ENCODE measurements at regions not wholly inside any gene's neighbourhood (a gene's known extent, or its start where the extent isn't known, plus 50 kb on each side); places are given as distances from the start of the nearest gene placed in this dataset.

GRCh38 chr1:234776876-234777855 is 167.2 kb upstream of the IRF2BP2 start (continued):
- TF ChIP-seq, protein P1, sequence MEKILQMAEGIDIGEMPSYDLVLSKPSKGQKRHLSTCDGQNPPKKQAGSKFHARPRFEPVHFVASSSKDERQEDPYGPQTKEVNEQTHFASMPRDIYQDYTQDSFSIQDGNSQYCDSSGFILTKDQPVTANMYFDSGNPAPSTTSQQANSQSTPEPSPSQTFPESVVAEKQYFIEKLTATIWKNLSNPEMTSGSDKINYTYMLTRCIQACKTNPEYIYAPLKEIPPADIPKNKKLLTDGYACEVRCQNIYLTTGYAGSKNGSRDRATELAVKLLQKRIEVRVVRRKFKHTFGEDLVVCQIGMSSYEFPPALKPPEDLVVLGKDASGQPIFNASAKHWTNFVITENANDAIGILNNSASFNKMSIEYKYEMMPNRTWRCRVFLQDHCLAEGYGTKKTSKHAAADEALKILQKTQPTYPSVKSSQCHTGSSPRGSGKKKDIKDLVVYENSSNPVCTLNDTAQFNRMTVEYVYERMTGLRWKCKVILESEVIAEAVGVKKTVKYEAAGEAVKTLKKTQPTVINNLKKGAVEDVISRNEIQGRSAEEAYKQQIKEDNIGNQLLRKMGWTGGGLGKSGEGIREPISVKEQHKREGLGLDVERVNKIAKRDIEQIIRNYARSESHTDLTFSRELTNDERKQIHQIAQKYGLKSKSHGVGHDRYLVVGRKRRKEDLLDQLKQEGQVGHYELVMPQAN (IDR thresholded peaks at IDR 0.05; ENCODE audit: borderline replicate concordance), result no peak
- TF ChIP-seq CBFA2T2 (conservative IDR thresholded peaks at IDR 0.05) (no peak), MTA1 (IDR thresholded peaks at IDR 0.05; ENCODE audit: borderline replicate concordance) (0 out of 2 replicates have a peak, but pooled peaks have one; percentile 50), ZBTB33 (CRISPR knock-in tag; IDR thresholded peaks at IDR 0.05) (no peak), KDM4B (IDR thresholded peaks at IDR 0.05; ENCODE audit: borderline replicate concordance in 2 of 2, low read depth in 1 of 2) (0 out of 4 replicates have a peak, but pooled peaks of 1 of the 2 experiments have one; percentile 34), CUX1 (CRISPR knock-in tag; IDR thresholded peaks at IDR 0.05) (no peak), ZNF668 (CRISPR knock-in tag; IDR thresholded peaks at IDR 0.05) (peak; percentile 63; the same call in 1 of the 2 replicates), KLF13 (tag; IDR thresholded peaks at IDR 0.05; ENCODE audit: borderline replicate concordance, low read depth) (peak; percentile 77), TEAD2 (tag; IDR thresholded peaks at IDR 0.05) (no peak), TBL1XR1 (IDR thresholded peaks at IDR 0.05; ENCODE audit: low read length in 2 of 2) (no peak), NELFE (IDR thresholded peaks at IDR 0.05; ENCODE audit: insufficient read depth, insufficient read length) (no peak), PTTG1 (tag; IDR thresholded peaks at IDR 0.05; ENCODE audit: low read depth) (no peak)
- TF ChIP-seq, protein P2, sequence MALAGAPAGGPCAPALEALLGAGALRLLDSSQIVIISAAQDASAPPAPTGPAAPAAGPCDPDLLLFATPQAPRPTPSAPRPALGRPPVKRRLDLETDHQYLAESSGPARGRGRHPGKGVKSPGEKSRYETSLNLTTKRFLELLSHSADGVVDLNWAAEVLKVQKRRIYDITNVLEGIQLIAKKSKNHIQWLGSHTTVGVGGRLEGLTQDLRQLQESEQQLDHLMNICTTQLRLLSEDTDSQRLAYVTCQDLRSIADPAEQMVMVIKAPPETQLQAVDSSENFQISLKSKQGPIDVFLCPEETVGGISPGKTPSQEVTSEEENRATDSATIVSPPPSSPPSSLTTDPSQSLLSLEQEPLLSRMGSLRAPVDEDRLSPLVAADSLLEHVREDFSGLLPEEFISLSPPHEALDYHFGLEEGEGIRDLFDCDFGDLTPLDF (CRISPR knock-in tag; IDR thresholded peaks at IDR 0.05), result peak; percentile 20; the same call in 1 of the 2 replicates
- TF ChIP-seq, protein P3, sequence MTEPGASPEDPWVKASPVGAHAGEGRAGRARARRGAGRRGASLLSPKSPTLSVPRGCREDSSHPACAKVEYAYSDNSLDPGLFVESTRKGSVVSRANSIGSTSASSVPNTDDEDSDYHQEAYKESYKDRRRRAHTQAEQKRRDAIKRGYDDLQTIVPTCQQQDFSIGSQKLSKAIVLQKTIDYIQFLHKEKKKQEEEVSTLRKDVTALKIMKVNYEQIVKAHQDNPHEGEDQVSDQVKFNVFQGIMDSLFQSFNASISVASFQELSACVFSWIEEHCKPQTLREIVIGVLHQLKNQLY (CRISPR knock-in tag; conservative IDR thresholded peaks at IDR 0.05), result no peak

Measured in K562 (cell line).